Endothelial cell of umbilical vein (primary cell): ENCODE measurements at regions not wholly inside any gene's neighbourhood (a gene's known extent, or its start where the extent isn't known, plus 50 kb on each side); places are given as distances from the start of the nearest gene placed in this dataset.
"Not testable (repeated sequence)": the region's sequence is repeated elsewhere in the genome, so short reads cannot be mapped to it uniquely, and the experiment has no call there.

Experiments used
- BruUV-seq: library from RNA; stranded (reverse); fragments of 400-500 nt; replicated peaks from 2 replicates; lab custom pipeline; 2021; lab: Mats Ljungman, UMichigan
- CTCF ChIA-PET: fragments of 300-600, 350-600 bp; sonication (Branson Sonifier 250); formaldehyde crosslinking; loops from one replicate; lab custom pipeline; 2021; ENCODE audit warnings: antibody characterized with exemption, inconsistent platforms; lab: Charles Lee
- POLR2A ChIA-PET: fragments of 300-600, 350-600 bp; sonication (Branson Sonifier 250); formaldehyde crosslinking; loops from one replicate; lab custom pipeline; 2021; ENCODE audit warnings: antibody characterized with exemption, inconsistent platforms; lab: Charles Lee
- DNase-seq: peaks from one replicate; pipeline ENCODE4 v3.0.0-alpha.2; 2011; ENCODE audit warnings: low read depth, low spot score
- FAIRE-seq: peaks from 2 replicates; lab custom pipeline; 2011; peaks lifted over from hg19 to GRCh38; lab: Jason Lieb, UNC
- H2AFZ ChIP-seq: 2 replicates; pipeline ENCODE4 v1.6.0; 2012; ENCODE audit warnings: low read depth, low read length, control low read depth, inconsistent platforms
- H3K27ac ChIP-seq: 2 replicates; pipeline ENCODE4 v1.5.1; 2011; ENCODE audit warnings: low read depth, mild to moderate bottlenecking, control low read depth, low read length, moderate library complexity; ENCODE audit not compliant: insufficient read depth
- H3K27me3 ChIP-seq, 2 experiments: 2 replicates each; pipeline versions ENCODE4 v1.6.0 to v1.6.1; 2011; ENCODE audit warnings: low read length in 2 of 2, mixed read lengths in 1 of 2; ENCODE audit not compliant: control insufficient read depth in 2 of 2, insufficient read depth in 2 of 2
- H3K36me3 ChIP-seq, 2 experiments: 2 replicates in 1 of 2; 3 replicates in 1 of 2; pipeline ENCODE4 v1.5.1; 2011; ENCODE audit warnings: low read length in 2 of 2, mild to moderate bottlenecking in 1 of 2, moderate library complexity in 1 of 2; ENCODE audit not compliant: control insufficient read depth in 2 of 2, insufficient read depth in 2 of 2; ENCODE audit errors: extremely low read depth in 1 of 2
- H3K4me1 ChIP-seq: 3 replicates; pipeline ENCODE4 v1.5.1; 2011; ENCODE audit warnings: mild to moderate bottlenecking, low read length; ENCODE audit not compliant: control insufficient read depth, insufficient read depth; ENCODE audit errors: extremely low read depth
- H3K4me2 ChIP-seq: 2 replicates; pipeline ENCODE4 v1.6.1; 2011; ENCODE audit warnings: low read length, control low read depth, mixed read lengths; ENCODE audit not compliant: insufficient read depth
- H3K4me3 ChIP-seq, 3 experiments: fragments of 200-600 bp in 1 of 3; sonication (generic), shearing (Covaris generic) in 1 of 3; replicated peaks in 1 of 3; 2 replicates each; pipeline ENCODE4 v1.5.1; 2011 to 2016; ENCODE audit warnings: control low read depth in 3 of 3, low read length in 3 of 3, mild to moderate bottlenecking in 2 of 3, inconsistent platforms in 1 of 3, low read depth in 1 of 3, moderate library complexity in 1 of 3; ENCODE audit not compliant: insufficient read depth in 1 of 3
- H3K79me2 ChIP-seq: 2 replicates; pipeline ENCODE4 v1.6.0; 2012; ENCODE audit warnings: low read length, inconsistent platforms; ENCODE audit not compliant: control insufficient read depth, insufficient read depth
- H3K9ac ChIP-seq: replicated peaks from 2 replicates; pipeline ENCODE3; 2011; ENCODE audit warnings: low read length, control low read depth; ENCODE audit not compliant: insufficient read depth; ENCODE audit errors: extremely low read depth
- H3K9me1 ChIP-seq: replicated peaks from 3 replicates; pipeline ENCODE4 v1.6.0; 2011; ENCODE audit warnings: mild to moderate bottlenecking, low read length; ENCODE audit not compliant: control insufficient read depth, insufficient read depth; ENCODE audit errors: extremely low read depth
- H3K9me3 ChIP-seq: replicated peaks from 2 replicates; pipeline ENCODE4 v1.5.1; 2012; ENCODE audit warnings: low read length, inconsistent platforms; ENCODE audit not compliant: control insufficient read depth, insufficient read depth
- H4K20me1 ChIP-seq: replicated peaks from 2 replicates; pipeline ENCODE3; 2011; ENCODE audit warnings: mild to moderate bottlenecking, low read length; ENCODE audit not compliant: control insufficient read depth, insufficient read depth; ENCODE audit errors: extremely low read depth
- EZH2 ChIP-seq: IDR thresholded peaks from 2 replicates; pipeline ENCODE4 v1.6.1; 2012; ENCODE audit warnings: borderline replicate concordance, low read depth, mild to moderate bottlenecking, moderate library complexity, low read length, inconsistent platforms; ENCODE audit not compliant: severe bottlenecking
- FOS ChIP-seq: IDR thresholded peaks from 2 replicates; pipeline ENCODE4 v1.6.1; 2011; ENCODE audit warnings: mild to moderate bottlenecking, low read length, moderate library complexity, borderline replicate concordance; ENCODE audit not compliant: insufficient read depth
- JUN ChIP-seq: IDR thresholded peaks from 2 replicates; pipeline ENCODE4 v1.6.1; 2011; ENCODE audit warnings: borderline replicate concordance, low read depth; ENCODE audit not compliant: insufficient read length, insufficient read depth
- POLR2AphosphoS5 ChIP-seq: IDR thresholded peaks from 2 replicates; pipeline ENCODE4 v1.6.1; 2012; ENCODE audit warnings: low read depth, mild to moderate bottlenecking, control low read depth, low read length, moderate library complexity; ENCODE audit not compliant: insufficient read depth
- dilution Hi-C: fragments of 300-500 bp; cut with MboI; formaldehyde crosslinking; loops from one replicate; pipeline ENCODE4 v1.15.0; 2019; ENCODE audit warnings: low sequenced_read_pairs; ENCODE audit not compliant: extremely low pct_ligation_motif_present
- intact Hi-C: fragments of 100-400 bp; cut with micrococcal nuclease; formaldehyde crosslinking; loops from one replicate; pipeline ENCODE4 v1.10.0; 2022

- FAIRE-seq (no peak), DNase-seq (no peak)
- dilution Hi-C loops (no loop called here), intact Hi-C loops (no loop called here)
- Histone ChIP-seq H4K20me1 (no peaks in the 10 kb centered on the region), H3K27ac (no peak overlapping the region), H3K36me3 (no peaks in the 10 kb centered on the region), H3K9me1 (no peaks in the 10 kb centered on the region), H3K4me2 (no peak overlapping the region), H2AFZ (no peak overlapping the region), H3K79me2 (no peaks in the 10 kb centered on the region), H3K9ac (no peak overlapping the region), H3K27me3 (no peaks in the 10 kb centered on the region), H3K4me3 (no peak overlapping the region), H3K4me1 (no peaks in the 10 kb centered on the region), H3K9me3 (no peaks in the 10 kb centered on the region)
- ChIA-PET CTCF (no interaction called here), POLR2A (no interaction called here)
- BruUV-seq = no TSS peak
- TF ChIP-seq JUN (no peak), EZH2 (no peak), FOS (no peak), POLR2AphosphoS5 (no peak)
These were observed 60.4 kb upstream of the PRSS50 start for GRCh38 chr3:46778101-46778500.

- H3K79me2 ChIP-seq, dilution Hi-C loops, H2AFZ ChIP-seq, H3K9me3 ChIP-seq, intact Hi-C loops, H3K27me3 ChIP-seq, FAIRE-seq, H3K36me3 ChIP-seq, H3K4me1 ChIP-seq, BruUV-seq, CTCF ChIA-PET, H3K4me2 ChIP-seq, H4K20me1 ChIP-seq, H3K27ac ChIP-seq, DNase-seq, POLR2A ChIA-PET, H3K9me1 ChIP-seq, H3K4me3 ChIP-seq, H3K9ac ChIP-seq: not testable (repeated sequence)
These were observed 54.8 kb upstream of the PRSS50 start for GRCh38 chr3:46772498-46772897.
